ENCODE measurements at regions not wholly inside any gene's neighbourhood (a gene's known extent, or its start where the extent isn't known, plus 50 kb on each side); places are given as distances from the start of the nearest gene placed in this dataset.
"Not testable (repeated sequence)": the region's sequence is repeated elsewhere in the genome, so short reads cannot be mapped to it uniquely, and the experiment has no call there.

DNA sequence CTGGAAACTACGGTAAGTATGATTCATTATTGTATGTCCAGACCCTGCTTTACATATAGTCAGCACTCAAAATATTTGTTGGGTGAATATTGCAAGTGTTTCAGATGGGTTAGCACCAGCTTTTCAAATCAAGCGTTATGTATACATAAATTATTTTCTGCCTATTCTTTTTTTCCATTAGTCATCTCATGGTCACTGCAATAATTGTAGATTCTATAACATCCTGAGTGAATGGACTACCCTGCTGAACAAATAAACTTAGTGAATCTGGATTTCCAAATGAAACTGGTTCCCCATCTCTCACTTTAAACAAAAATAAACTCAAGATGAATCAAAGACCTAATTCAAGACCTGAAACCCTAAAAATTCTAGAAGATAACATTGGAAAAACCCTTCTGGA is 152.3 kb downstream of the DIO2 start:
- DNase-seq (ENCODE audit: low read depth in 3 of 3, low spot score in 2 of 3): no peak

- DNase-seq (ENCODE audit: low read depth in 3 of 3, low spot score in 2 of 3): no peak
These were observed 154.9 kb downstream of the DIO2 start for GRCh38 chr14:80056497-80056801.

DNA sequence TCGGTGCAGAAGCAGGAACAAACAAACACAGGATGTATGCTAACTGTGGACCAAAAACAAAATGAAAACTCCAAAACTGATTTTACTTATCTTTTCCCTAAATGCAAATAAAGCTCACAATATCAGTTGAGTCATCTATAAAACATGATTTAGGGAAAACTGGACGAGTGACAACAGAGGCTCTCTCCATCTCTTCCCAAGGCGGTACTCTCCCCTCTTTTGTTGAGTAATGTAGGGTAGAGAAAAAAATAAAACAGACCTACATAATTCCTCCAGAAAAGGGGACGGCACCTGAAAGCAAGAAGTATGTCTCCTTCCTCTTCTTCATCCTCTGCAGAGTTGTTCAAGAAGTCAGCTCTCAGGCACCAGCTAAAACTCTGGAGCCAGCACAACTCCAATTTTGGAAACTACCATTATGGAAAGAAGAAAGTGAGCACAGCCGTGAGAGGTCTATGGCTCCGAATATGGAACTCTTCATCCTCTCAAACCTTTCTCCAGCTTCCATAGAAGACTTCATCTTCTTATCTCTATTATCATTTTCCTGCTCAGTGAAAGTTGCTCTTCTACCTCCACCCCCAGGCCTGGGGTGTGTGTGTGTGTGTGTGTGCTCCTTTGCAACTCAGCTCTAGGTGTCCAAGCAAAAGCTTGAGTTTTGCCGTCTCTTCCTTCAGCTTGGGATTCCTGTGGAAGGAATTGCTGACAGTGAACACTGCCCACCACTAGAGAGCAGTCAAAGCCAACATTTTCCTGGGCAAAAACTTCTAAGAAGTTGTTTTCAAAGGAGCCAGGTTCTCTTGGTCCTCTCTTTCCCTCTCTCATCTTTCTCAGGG is 155.4 kb downstream of the DIO2 start:
- DNase-seq (ENCODE audit: low read depth in 3 of 3, low spot score in 2 of 3): peak; percentile 25 to 38 (median 25)

- no peak for DNase-seq (ENCODE audit: low read depth in 3 of 3, low spot score in 2 of 3)
These were observed 156.1 kb downstream of the DIO2 start for GRCh38 chr14:80055226-80055625.

DNA sequence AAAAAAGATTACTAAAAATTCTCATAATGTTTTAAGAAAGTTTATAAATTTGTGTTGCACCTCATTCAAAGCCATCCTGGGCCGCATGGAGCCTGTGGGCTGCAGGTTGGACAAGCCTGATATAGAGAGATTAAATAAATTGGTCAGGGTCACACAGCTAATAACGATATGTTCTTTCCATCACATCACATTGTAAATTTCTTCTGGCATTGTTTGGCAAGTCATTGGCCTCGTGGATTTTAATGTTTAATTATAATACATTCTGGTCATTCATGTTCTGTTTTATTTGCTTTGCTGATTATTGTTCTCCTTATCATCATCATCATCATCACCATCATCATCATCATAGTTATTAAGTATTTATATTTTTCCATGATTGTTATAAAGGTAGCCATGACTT is 157.3 kb downstream of the DIO2 start:
- DNase-seq (ENCODE audit: low read depth in 3 of 3, low spot score in 2 of 3): no peak

DNA sequence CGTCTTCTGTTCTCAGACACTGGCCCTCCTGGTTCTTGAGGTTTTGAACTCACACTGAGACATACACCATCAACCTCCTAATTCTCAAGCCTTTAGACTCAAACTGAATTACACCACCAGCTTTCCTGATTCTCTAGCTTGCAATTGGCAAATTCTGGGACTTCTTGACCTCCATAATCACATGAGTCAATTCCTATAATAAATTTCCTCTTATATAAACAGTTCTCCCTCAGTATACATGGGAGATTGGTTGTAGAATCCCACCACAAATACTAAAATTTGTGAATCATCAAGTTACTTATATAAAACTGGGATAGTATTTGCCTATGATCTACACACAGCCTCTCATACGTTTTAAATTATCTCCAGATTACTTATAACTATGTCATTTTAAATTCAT is 162.2 kb downstream of the DIO2 start:
- DNase-seq (ENCODE audit: low read depth in 3 of 3, low spot score in 2 of 3): no peak

- DNase-seq (ENCODE audit: low read depth in 3 of 3, low spot score in 2 of 3): no peak
These were observed 163.5 kb downstream of the DIO2 start for GRCh38 chr14:80047761-80048160.

- DNase-seq (ENCODE audit: low read depth in 3 of 3, low spot score in 2 of 3): no peak
These were observed 174.0 kb downstream of the DIO2 start for GRCh38 chr14:80037349-80037748.

GRCh38 chr14:80024417-80024816 is 186.9 kb downstream of the DIO2 start:
- DNase-seq (ENCODE audit: low read depth in 3 of 3, low spot score in 2 of 3): no peak

- DNase-seq (ENCODE audit: low read depth in 3 of 3, low spot score in 2 of 3): not testable (repeated sequence)
These were observed 192.8 kb downstream of the DIO2 start for GRCh38 chr14:80018476-80018875.

GRCh38 chr14:80017795-80018194 is 193.5 kb downstream of the DIO2 start:
- DNase-seq (ENCODE audit: low read depth in 3 of 3, low spot score in 2 of 3): no peak

DNA sequence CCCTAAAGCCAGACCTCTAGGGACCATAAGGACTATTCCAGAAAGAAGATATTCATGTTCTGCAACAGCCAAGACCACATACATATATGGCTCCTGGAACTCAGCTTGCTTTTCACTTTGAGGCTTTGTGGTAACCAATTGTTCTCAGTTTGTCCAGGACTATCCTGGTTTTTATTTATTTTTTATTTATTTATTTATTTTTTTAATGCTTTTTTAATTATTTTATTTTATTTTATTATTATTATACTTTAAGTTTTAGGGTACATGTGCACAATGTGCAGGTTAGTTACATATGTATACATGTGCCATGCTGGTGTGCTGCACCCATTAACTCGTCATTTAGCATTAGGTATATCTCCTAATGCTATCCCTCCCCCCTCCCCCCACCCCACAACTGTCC is 201.1 kb downstream of the DIO2 start:
- not testable (repeated sequence) for DNase-seq (ENCODE audit: low read depth in 3 of 3, low spot score in 2 of 3)

DNA sequence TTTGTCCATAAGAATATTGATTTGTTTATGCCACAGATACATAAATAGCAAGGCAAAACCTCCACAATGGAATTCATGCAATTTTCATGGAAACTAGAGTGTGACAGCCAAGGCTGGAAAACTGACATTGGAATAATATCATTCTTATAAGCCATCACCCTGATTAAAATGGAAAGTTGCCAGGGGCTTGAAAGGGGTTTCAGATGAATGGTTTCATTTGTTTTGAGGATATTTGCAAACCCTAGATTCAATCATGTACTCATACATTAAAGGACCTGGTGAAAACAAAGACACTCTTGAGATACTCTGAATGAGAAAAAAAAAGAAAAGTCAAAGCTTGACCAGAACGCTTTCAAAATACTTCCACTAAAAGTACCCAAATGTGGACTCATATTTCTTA is 205.7 kb downstream of the DIO2 start:
- DNase-seq (ENCODE audit: low read depth in 3 of 3, low spot score in 2 of 3): no peak

GRCh38 chr14:80004871-80005270 is 206.4 kb downstream of the DIO2 start:
- DNase-seq (ENCODE audit: low read depth in 3 of 3, low spot score in 2 of 3): no peak

DNA sequence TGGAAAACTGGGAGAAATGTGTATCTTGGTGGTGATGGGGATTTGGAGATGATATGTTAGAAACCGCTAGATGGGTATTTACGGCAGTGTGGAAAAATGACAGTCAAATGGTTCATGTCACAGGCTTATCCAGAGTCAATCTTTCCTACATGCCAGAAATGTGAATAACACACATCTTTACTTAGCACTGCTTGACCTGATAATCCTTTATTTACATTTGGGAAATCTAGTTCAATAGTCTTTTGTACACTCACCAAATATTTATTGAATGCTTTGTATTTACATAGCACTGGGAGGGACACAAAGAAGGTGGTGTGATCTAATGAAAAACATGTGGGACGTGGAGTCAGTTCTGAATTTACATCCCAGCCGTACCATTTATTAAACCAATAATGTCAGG is 208.2 kb downstream of the DIO2 start:
- DNase-seq (ENCODE audit: low read depth in 3 of 3, low spot score in 2 of 3): no peak

DNA sequence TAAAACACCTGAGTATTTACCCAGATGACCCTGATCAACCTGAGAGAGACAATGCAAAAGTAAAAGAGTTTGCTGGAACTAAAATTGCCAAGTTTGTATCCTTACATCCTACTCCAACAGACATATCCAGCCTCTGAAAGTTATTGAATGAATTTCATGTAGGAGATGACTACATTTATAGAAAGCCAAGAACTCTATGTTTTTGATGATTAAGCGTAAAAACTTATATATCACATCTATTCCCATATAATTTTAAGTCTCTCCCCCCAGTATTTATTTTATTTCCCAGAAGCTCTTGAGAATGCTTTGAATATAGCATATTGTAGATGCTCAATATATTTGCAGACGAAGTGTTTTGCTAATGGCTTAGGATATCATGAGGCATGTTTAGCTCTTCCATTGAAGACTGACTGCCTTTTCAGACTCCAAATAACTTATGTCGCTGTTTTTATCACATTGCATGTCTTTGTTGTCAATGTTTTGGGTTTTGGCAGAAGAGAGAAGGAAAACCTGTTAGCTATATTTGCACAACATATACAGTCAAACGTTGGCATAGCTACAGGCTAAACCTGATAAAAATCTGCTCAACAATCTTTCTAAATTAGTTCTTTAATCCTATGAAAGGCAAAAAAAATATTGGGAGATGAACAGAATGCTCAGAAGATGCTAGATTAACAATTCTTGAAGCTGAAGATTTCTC is 213.6 kb downstream of the DIO2 start:
- no peak for DNase-seq (ENCODE audit: low read depth in 3 of 3, low spot score in 2 of 3)

DNA sequence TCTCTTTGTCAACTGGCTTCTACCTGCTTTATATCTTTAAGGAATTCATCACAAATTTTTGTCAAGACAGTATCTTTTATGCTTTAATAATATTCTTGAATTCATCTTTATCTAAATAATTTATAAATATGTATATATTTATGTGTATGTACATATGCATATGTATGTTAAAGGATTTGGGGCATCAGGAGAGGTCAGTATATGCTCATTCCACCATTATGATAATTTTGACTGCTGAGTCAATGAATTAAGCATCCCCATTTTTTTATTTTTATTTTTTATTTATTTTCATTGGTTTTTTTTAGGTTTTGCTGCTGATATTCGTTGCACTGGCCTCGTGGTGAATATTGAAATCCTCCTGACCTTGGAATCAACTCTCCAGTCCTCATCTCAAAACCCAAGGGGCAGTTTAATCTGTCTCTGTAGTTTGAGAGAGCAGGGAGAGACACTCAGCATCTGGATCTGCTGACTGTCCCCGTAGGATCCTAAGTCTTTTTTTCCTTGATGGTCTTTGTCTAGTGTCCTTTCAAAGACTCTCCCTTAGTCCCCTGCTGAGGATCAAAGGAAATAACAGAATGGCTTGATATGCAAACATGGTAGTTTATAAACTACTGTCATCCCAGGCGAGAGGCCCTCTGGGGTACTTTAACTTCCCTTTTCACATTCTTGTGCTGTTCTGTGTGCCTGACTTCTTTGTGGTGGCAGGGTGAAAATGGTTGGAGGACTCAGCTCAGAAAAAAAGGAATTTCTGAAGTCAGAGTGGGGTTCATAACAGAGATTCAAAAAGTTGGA is 218.7 kb downstream of the DIO2 start:
- DNase-seq (ENCODE audit: low read depth in 3 of 3, low spot score in 2 of 3): peak in 1 of 3 donors; percentile 1

DNA sequence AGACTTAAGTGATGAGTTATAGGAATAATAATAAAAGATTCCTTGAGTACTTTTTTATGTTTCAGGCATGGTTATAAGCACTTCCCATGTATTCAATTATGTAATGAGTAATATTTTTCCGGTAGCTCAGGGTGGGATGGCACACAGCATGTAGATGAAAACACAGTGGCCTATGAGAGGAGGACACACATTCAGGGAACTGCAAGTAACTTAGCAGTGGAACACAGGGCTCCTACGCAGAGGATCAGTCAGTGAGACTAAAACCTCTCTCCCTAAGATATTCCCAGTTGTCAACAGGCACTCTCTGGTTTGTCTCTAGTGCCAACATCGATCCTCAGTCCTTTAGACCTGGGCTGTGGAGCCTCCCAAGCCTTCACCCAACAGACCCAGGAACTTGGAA is 219.4 kb downstream of the DIO2 start:
- no peak for DNase-seq (ENCODE audit: low read depth in 3 of 3, low spot score in 2 of 3)

GRCh38 chr14:79989990-79990389 is 221.3 kb downstream of the DIO2 start:
- DNase-seq (ENCODE audit: low read depth in 3 of 3, low spot score in 2 of 3): no peak

DNA sequence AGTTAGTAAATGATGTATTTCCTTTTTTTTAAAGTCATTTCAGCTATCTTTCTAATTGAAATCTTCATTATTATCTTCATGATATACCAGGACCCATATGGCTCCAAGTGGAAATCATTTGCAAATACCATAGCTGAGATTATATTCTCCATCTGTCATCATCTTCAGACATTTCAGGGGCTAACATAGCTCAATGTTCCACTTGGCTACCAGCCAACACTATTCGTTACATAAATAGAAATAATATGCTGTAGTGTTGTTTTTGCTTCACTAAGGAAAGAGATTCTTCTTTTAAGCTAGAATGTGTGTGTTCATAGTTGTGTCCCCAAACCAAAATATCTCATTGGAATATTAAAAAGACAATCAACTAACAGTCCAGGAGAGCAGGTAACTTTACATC is 225.1 kb downstream of the DIO2 start:
- no peak for DNase-seq (ENCODE audit: low read depth in 3 of 3, low spot score in 2 of 3)

- DNase-seq (ENCODE audit: low read depth in 3 of 3, low spot score in 2 of 3): no peak
These were observed 239.1 kb downstream of the DIO2 start for GRCh38 chr14:79972230-79972629.

- DNase-seq (ENCODE audit: low read depth in 3 of 3, low spot score in 2 of 3): no peak
These were observed 240.0 kb downstream of the DIO2 start for GRCh38 chr14:79971330-79971729.
